ENCODE measurements at regions not wholly inside any gene's neighbourhood (a gene's known extent, or its start where the extent isn't known, plus 50 kb on each side); places are given as distances from the start of the nearest gene placed in this dataset.

- no peak overlapping the region for H3K4me3 ChIP-seq (ENCODE audit: low read length)
- no peak for DNase-seq (ENCODE audit: low read depth, low spot score)
These were observed 72.3 kb upstream of the VOPP1 start for GRCh38 chr7:55644567-55644966.

DNA sequence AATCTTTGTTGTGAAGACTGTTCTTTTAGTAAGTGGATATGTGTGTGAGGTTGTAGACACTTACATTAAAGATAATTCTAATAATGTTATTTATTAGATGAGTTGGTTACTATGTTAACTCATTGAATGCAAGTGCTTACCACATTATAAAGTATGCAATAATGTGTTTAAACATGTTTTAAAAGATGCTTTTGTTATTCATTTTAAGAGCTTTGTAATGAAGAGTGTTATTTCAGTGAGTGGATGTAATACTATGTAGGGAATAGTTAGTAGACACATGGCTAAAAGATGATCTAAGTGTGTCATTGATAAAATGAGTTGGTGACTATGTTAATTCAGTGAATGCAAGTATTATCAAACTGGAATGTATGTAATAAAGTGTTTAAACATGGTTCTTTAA lies 70.0 kb upstream of the VOPP1 start:
- H3K4me3 ChIP-seq (ENCODE audit: low read length), result no peak overlapping the region
- DNase-seq (ENCODE audit: low read depth, low spot score), result no peak

- no peak overlapping the region for H3K4me3 ChIP-seq (ENCODE audit: low read length)
These were observed 69.5 kb upstream of the VOPP1 start for GRCh38 chr7:55641811-55642210.

GRCh38 chr7:55641273-55641691 lies 69.0 kb upstream of the VOPP1 start:
- H3K4me3 ChIP-seq (ENCODE audit: low read length), result no peak overlapping the region

More at GRCh38 chr7:55641811-55642210, 69.5 kb upstream of the VOPP1 start:
- DNase-seq (ENCODE audit: low read depth, low spot score), result peak; percentile 55

GRCh38 chr7:55639640-55640039 lies 67.3 kb upstream of the VOPP1 start:
- DNase-seq (ENCODE audit: low read depth, low spot score), result no peak
- no peak overlapping the region for H3K4me3 ChIP-seq (ENCODE audit: low read length)

More at GRCh38 chr7:55641273-55641691, 69.0 kb upstream of the VOPP1 start:
- DNase-seq (ENCODE audit: low read depth, low spot score), result peak; percentile 64

- DNase-seq (ENCODE audit: low read depth, low spot score), result no peak
- H3K4me3 ChIP-seq (ENCODE audit: low read length), result no peak overlapping the region
These were observed 56.9 kb upstream of the VOPP1 start for GRCh38 chr7:55629051-55629677.

- no peak overlapping the region for H3K4me3 ChIP-seq (ENCODE audit: low read length)
- no peak for DNase-seq (ENCODE audit: low read depth, low spot score)
These were observed 52.5 kb upstream of the VOPP1 start for GRCh38 chr7:55624813-55625212.

DNA sequence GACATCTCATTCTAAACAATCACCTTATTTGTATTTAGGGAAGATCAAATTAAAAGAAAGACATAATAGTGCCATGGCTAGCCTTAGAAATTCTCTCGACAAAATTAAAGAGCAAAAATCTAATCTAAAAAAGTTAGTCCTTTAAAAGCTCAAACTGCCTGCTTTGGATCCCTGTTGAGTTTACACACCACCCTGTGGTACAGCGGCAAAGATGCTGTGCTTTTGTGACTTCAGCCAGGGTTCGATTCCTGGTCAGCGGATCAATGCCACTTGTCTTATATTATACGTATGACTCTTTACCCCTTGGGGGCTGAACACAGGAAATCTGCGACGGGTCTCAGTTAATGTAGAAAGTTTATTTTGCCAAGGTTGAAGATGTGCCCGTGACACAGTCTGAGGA lies 51.3 kb upstream of the VOPP1 start:
- DNase-seq (ENCODE audit: low read depth, low spot score), result no peak
- no peak overlapping the region for H3K4me3 ChIP-seq (ENCODE audit: low read length)

- no peak for DNase-seq (ENCODE audit: low read depth, low spot score)
- H3K4me3 ChIP-seq (ENCODE audit: low read length), result no peak overlapping the region
These were observed 49.9 kb upstream of the VOPP1 start for GRCh38 chr7:55622241-55622640.
